ENCODE measurements at regions not wholly inside any gene's neighbourhood (a gene's known extent, or its start where the extent isn't known, plus 50 kb on each side); places are given as distances from the start of the nearest gene placed in this dataset.
"Not testable (repeated sequence)": the region's sequence is repeated elsewhere in the genome, so short reads cannot be mapped to it uniquely, and the experiment has no call there.

DNA sequence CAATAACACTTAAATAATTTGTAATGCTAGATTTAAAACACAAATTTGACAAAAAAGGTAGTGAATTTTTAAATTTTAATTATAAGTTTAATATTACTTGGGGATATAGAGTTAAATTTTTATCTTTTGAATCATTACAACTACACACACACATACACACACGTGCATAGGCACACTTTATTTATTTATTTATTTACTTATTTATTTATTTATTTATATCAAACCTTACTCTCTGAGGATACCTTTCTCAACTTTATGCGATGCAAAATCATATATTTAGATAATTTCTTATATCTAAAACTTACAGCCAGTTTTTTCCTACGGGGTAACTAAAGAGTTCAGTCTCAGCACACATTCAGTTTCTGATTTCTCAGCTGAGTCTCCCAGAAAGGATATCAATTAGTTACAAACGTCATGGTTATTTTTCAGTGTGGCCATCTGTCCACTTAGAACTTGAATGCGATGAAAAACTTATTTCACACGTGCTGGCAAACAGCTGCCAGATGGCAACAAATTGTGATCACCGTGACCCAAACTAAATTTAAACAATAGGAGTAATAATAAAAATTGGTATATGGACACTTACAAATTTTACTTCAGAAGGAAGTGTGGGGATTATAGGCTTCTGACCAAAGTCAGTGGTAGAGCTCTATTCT is 683.1 kb upstream of the PRR20A start:
- DNase-seq, result no peak
- Mint-ChIP-seq H3K27ac (no peak overlapping the region), H3K27me3 (ENCODE audit: low read depth in 3 of 3) (no peaks in the 10 kb centered on the region), H3K36me3 (no peaks in the 10 kb centered on the region), H3K9me3 (peaks cover 23 to 60% (median 39%) of the 10 kb centered on the region in 6 donors), H3K4me1 (no peaks in the 10 kb centered on the region), H3K4me3 (no peak overlapping the region)

DNA sequence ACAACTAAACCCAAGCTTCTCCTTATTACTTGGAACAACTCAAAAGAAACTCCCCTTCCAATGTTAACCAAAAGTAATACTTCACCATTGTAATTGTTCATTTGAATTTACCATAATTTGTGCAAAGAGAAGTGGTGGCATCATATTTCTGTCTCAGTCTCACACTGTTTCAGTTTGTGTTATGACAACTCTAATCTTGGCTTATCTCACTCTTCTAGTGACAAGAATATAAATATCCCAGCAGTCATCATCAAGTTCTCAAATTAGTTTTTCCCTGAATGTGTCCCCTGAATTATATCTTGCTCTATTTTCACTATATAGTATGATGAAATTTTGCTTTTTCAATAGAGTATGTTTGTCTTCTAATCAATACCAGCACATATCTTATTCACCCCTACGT is 681.4 kb upstream of the PRR20A start:
- Mint-ChIP-seq H3K9me3 (peaks cover 21 to 54% (median 29%) of the 10 kb centered on the region in 6 donors), H3K4me3 (no peak overlapping the region), H3K27me3 (ENCODE audit: low read depth in 3 of 3) (no peaks in the 10 kb centered on the region), H3K27ac (no peak overlapping the region), H3K4me1 (no peaks in the 10 kb centered on the region), H3K36me3 (no peaks in the 10 kb centered on the region)
- DNase-seq, result no peak

DNA sequence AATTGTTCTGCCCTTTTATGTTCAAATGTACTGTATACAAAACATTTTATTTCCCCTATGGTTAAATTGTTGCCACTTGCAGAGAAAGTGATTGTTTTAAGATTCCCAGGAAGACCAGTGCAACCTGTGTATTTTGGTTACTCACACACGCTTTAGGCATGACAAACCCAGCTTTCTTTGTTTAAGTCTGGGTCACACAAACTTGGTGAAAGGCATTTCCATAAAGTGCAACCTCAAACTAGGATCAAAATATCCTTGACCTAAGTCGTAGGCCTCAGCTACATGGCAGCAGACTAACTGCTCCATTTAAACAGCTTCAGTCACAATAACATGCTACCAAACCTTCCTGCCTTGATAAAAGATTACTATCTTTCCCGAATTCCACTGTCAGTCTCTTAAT is 639.0 kb upstream of the PRR20A start:
- Mint-ChIP-seq H3K4me1 (no peaks in the 10 kb centered on the region), H3K27me3 (ENCODE audit: low read depth in 3 of 3) (no peaks in the 10 kb centered on the region), H3K4me3 (no peak overlapping the region), H3K27ac (no peak overlapping the region), H3K9me3 (peaks cover 8 to 46% (median 22%) of the 10 kb centered on the region in 6 donors), H3K36me3 (no peaks in the 10 kb centered on the region)
- no peak for DNase-seq

DNA sequence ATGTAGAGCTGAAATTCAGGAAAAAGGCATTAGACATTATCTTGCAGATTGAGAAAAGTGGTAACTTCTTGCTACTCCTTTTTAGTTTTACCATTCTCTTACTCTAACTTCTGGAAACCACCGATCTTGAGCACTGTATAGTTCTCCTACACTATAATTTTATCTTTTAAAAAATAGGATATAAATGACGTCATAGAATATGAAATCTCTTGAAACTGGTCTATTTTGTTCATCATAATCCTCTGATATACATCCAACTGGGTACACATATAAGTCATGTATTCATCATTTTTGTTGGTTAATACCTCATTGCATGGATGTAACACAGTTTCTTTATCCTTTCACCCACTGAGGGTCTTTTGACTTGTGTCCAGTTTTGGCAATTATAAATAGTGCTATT is 629.9 kb upstream of the PRR20A start:
- Mint-ChIP-seq H3K9me3 (peaks cover 1 to 38% (median 20%) of the 10 kb centered on the region in 6 donors), H3K27me3 (ENCODE audit: low read depth in 3 of 3) (no peaks in the 10 kb centered on the region), H3K4me3 (no peak overlapping the region), H3K36me3 (no peaks in the 10 kb centered on the region), H3K27ac (no peak overlapping the region), H3K4me1 (no peaks in the 10 kb centered on the region)
- no peak for DNase-seq

DNA sequence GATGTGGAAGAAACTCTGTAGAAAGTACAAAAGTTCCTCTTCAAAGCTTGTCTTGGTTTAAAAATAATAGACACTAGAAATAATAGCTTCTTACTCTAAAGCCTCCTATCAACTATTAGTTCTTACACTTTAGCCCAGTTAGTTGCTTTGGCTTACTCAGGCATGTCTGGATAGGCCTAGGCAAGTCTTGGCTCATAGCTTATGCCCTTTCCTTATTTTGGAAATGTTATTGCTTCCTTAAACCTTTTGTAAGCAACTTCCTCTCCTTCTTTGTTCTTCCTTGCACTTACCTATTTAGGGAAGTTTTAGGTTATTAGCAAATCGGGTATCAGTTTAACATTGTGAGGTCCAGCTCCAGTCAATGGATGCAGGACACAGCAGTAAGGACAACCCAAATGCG is 628.4 kb upstream of the PRR20A start:
- not testable (repeated sequence) for H3K4me1 Mint-ChIP-seq; H3K27ac Mint-ChIP-seq; H3K27me3 Mint-ChIP-seq (ENCODE audit: low read depth in 3 of 3); H3K4me3 Mint-ChIP-seq; H3K36me3 Mint-ChIP-seq; DNase-seq
- peaks cover 0 to 35% (median 15%) of the 10 kb centered on the region in 6 donors for H3K9me3 Mint-ChIP-seq

DNA sequence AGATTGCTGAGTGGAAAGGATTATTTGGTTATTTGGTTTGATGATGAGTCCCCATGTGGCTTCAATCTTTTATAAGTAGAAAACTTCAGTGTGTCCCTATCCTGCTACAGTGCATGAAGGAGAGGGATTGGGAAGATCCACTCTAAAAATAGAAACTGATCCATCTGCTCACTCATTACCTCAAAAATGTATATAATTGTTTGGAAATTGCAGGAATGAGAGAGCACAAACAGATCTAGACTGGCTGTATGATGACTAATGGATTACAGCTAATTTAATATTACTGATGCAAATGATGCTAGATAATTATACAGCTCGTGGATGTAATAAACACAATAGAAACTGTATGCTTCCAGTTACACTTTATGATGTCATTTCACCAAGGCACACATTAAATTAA is 625.3 kb upstream of the PRR20A start:
- Mint-ChIP-seq H3K27ac (no peak overlapping the region), H3K4me1 (no peaks in the 10 kb centered on the region), H3K4me3 (no peak overlapping the region), H3K9me3 (peaks cover 5 to 28% (median 7%) of the 10 kb centered on the region in 6 donors), H3K27me3 (ENCODE audit: low read depth in 3 of 3) (no peaks in the 10 kb centered on the region), H3K36me3 (peaks cover 0 to under 1% (median 0%) of the 10 kb centered on the region in 3 donors)
- DNase-seq, result no peak

DNA sequence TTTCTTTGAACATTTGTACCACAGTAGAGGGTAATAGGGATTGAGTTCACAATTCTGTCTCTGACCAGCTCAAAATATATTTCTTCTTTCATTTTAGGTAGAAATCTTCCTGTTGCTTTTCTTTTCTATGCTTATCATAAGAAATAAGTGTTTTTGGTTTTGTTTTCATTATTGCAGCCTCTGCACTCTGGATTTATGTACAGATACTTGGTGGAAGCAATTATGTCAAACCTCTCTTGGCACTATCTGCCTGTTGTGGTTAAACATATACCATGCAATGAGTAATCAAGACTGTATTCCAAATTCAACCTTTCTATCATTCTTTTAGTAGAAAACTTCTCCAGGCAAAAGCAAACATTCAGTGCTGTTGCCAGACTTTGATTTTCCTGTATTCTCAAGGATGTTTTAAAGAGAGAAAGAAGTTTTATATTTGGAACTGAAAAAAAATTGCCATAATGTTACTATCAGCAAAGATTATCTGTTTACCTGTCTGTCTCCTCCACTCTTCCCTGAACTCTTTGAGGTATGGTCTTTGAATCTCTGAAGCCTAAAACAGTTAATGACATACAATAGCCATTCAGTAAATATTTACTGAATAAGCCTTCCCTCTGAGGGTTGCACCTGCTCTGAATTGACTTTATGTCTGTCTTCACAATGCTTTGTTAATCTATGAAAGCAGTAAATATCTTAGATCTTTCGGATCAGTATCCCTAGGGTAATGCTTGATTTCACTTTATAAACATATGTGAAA is 612.5 kb upstream of the PRR20A start:
- Mint-ChIP-seq H3K4me3 (no peak overlapping the region), H3K27ac (no peak overlapping the region), H3K27me3 (ENCODE audit: low read depth in 3 of 3) (peaks cover 0 to 1% (median 0%) of the 10 kb centered on the region in 3 donors), H3K4me1 (no peaks in the 10 kb centered on the region), H3K9me3 (peaks cover 8 to 31% (median 19%) of the 10 kb centered on the region in 6 donors), H3K36me3 (no peaks in the 10 kb centered on the region)
- DNase-seq, result no peak

DNA sequence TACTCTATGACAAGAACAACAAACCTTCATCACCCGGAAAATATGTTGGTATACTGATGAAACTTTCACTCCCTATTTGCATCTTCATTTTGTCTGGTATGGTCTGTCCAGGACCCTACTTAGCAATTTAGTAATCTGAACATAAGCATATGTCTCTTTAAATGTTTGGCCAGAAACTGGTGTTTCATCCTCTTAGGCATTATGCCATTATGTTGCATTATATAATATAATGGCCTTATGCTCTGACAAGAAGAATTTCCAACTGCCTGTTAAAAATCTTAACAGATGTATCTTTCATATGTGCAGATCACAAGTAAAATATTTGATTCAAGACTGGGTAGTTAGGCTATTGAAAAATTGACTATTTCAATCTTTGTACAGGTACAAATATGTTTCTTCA is 610.6 kb upstream of the PRR20A start:
- H3K4me3 Mint-ChIP-seq, result no peak overlapping the region
- no peak overlapping the region for H3K27ac Mint-ChIP-seq

DNA sequence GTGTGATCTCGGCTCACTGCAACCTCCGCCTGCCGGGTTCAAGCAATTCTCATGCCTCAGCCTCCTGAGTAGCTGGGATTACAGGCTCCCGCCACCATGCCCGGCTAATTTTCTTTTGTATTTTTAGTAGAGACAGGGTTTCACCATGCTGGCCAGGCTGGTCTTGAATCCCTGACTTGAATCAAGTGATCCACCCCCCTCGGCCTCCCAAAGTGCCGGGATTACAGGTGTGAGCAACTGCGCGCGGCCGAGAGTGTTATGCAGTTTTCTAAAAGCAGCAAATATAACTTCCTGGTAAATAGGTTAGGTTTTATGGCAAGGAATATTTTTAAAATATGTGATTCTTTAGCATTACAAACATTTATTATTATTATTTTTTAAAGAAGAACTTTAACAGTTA is 592.8 kb upstream of the PRR20A start:
- H3K36me3 Mint-ChIP-seq; DNase-seq; H3K4me1 Mint-ChIP-seq; H3K4me3 Mint-ChIP-seq; H3K27me3 Mint-ChIP-seq (ENCODE audit: low read depth in 3 of 3); H3K27ac Mint-ChIP-seq: not testable (repeated sequence)
- peaks cover 2 to 29% (median 13%) of the 10 kb centered on the region in 6 donors for H3K9me3 Mint-ChIP-seq

More for the DNA sequence above, 610.6 kb upstream of the PRR20A start:
- H3K36me3 Mint-ChIP-seq, result no peaks in the 10 kb centered on the region
- H3K27me3 Mint-ChIP-seq (ENCODE audit: low read depth in 3 of 3), result peaks cover 0 to 1% (median 0%) of the 10 kb centered on the region in 3 donors
- H3K9me3 Mint-ChIP-seq, result peaks cover 4 to 28% (median 14%) of the 10 kb centered on the region in 6 donors
- no peaks in the 10 kb centered on the region for H3K4me1 Mint-ChIP-seq
- no peak for DNase-seq

DNA sequence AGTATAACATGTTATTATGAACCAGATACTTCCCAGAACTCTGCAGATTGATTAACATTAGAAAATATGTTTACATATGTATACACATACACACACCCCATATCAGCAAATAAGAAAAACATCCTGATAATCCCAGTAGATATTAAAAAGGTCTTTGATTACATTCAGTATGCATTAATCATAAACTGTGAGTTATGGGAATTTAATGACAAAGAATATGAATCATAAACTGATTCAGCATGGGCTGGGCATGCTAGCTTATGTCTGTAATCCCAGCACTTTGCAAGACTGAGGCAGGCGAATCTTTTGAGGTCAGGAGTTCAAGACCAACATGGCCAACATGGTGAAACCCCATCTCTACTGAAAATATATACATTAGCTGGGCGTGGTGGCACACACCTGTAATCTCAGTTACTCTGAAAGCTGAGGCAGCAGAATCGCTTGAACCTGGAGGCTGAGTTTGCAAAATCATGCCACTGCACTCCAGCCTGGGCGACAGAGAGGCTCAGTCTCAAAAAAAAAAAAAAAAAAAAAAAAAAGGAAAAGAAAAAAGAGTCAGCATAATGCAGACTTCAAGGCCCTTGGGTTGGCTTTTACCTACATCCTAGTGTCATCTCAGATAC is 581.9 kb upstream of the PRR20A start:
- no peak for DNase-seq
- H3K36me3 Mint-ChIP-seq, result peaks cover 0 to 4% (median 0%) of the 10 kb centered on the region in 3 donors
- H3K4me3 Mint-ChIP-seq, result no peak overlapping the region
- peaks cover 23 to 50% (median 30%) of the 10 kb centered on the region in 6 donors for H3K9me3 Mint-ChIP-seq
- peaks cover 0 to 1% (median 0%) of the 10 kb centered on the region in 3 donors for H3K27me3 Mint-ChIP-seq (ENCODE audit: low read depth in 3 of 3)
- H3K27ac Mint-ChIP-seq, result no peak overlapping the region
- H3K4me1 Mint-ChIP-seq, result no peaks in the 10 kb centered on the region

DNA sequence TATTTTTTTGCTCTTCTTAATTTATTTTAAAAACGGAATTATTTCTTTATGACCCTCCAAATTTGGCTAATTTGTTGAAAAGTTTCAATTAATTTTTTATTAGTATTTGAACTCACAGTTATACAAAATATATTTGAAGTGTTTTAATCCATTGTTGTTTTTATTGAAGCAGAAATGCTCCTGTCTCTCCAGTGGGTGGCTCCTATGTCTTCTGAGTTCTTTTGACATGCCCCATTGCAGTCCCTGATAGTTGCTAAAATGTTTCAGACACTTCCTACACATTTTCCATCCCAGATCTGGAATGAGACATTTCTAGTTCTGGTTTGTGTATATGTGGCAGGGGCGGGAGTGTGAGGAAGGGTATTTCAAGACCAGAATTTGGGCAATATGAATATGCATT is 579.4 kb upstream of the PRR20A start:
- DNase-seq, result no peak
- Mint-ChIP-seq H3K27ac (no peak overlapping the region), H3K4me1 (no peaks in the 10 kb centered on the region), H3K4me3 (no peak overlapping the region), H3K27me3 (ENCODE audit: low read depth in 3 of 3) (peaks cover 0 to 2% (median 0%) of the 10 kb centered on the region in 3 donors), H3K36me3 (peaks cover 0 to 4% (median 0%) of the 10 kb centered on the region in 3 donors), H3K9me3 (peaks cover 22 to 44% (median 27%) of the 10 kb centered on the region in 6 donors)

DNA sequence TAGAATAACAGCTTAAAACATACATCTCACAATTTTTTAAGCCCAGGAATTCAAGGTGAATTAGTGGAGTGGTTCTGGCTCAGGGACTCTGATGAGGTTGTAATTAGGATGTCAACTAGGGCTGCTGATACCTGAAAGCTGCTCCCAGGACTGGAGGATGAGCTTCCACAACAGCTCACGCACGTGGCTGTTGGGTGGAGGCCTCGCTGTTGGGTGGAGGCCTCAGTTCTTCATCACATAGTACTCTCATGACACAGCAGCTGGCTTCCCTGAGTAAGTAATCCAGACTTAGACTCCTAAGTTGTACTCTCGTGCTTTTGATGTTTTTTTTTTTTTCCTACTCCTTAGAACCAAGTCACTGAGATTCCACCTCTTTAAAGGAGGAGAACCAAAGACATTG is 577.1 kb upstream of the PRR20A start:
- Mint-ChIP-seq H3K4me1 (no peaks in the 10 kb centered on the region), H3K9me3 (peaks cover 9 to 31% (median 16%) of the 10 kb centered on the region in 6 donors), H3K27me3 (ENCODE audit: low read depth in 3 of 3) (peaks cover 0 to 2% (median 0%) of the 10 kb centered on the region in 3 donors), H3K27ac (no peak overlapping the region), H3K36me3 (peaks cover 0 to 4% (median 0%) of the 10 kb centered on the region in 3 donors), H3K4me3 (no peak overlapping the region)
- no peak for DNase-seq

DNA sequence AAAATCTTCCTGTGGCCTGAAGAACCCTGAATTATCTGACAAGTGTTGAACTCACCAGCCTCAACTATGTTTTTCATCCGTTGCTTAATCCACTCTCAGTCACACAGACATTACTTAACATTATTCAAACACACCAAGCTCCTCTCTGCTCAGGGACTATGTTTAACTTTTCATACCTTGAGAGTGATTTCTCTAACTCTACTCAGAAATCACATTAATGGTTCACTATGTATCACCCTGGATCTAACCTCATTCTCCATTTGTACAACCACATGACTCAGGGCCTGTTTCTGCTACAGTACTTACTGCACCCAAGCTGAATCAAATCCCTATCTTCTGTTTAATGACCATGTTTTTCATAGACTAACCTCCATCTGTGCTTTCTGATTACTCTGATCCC is 553.7 kb upstream of the PRR20A start:
- no peak for DNase-seq
- Mint-ChIP-seq H3K4me3 (no peak overlapping the region), H3K27me3 (ENCODE audit: low read depth in 3 of 3) (no peaks in the 10 kb centered on the region), H3K27ac (no peak overlapping the region), H3K9me3 (peaks cover 9 to 52% (median 41%) of the 10 kb centered on the region in 6 donors), H3K4me1 (no peaks in the 10 kb centered on the region), H3K36me3 (peaks cover 0 to 3% (median 3%) of the 10 kb centered on the region in 3 donors)

DNA sequence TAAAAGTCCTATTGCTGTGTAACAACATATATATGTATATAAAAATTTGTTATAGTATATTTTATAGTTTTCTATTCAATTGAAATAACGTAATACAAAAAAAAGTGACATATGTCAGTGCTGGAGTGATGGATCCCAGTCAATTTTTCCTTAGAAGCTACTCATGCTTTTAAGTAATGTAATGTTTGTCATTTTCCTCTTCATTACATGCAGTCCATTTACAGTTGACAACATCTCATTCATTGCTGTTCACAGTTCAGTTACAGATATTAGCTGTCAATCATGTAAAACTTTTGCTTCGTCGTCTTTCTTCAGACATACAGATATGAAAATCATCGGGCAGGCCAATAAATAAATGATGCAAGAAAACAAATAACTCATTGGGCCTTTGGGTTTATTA is 525.1 kb upstream of the PRR20A start:
- H3K27ac Mint-ChIP-seq, result no peak overlapping the region
- H3K9me3 Mint-ChIP-seq, result peaks cover 2 to 26% (median 17%) of the 10 kb centered on the region in 6 donors
- H3K4me1 Mint-ChIP-seq, result no peaks in the 10 kb centered on the region
- peaks cover 0 to 2% (median 0%) of the 10 kb centered on the region in 3 donors for H3K27me3 Mint-ChIP-seq (ENCODE audit: low read depth in 3 of 3)
- no peak for DNase-seq
- H3K4me3 Mint-ChIP-seq, result no peak overlapping the region
- no peaks in the 10 kb centered on the region for H3K36me3 Mint-ChIP-seq

Data from immature natural killer cell (primary cell).